B cell (primary cell): ENCODE measurements at regions not wholly inside any gene's neighbourhood (a gene's known extent, or its start where the extent isn't known, plus 50 kb on each side); places are given as distances from the start of the nearest gene placed in this dataset.

Source experiments
- ATAC-seq: fragments of 200-7000 bp; cut with Tn5 transposase; one replicate; pipeline ENCODE4 v1.10.0; 2021; ENCODE audit warnings: low read depth, mild to moderate bottlenecking, moderate number of reproducible peaks, moderate library complexity
- CTCF ChIA-PET: fragments of 350-600 bp; sonication (Branson Sonifier 250); formaldehyde crosslinking; loops from one replicate; lab custom pipeline; 2021; ENCODE audit warnings: antibody characterized with exemption, inconsistent platforms; lab: Charles Lee
- POLR2A ChIA-PET: fragments of 350-600 bp; sonication (Branson Sonifier 250); formaldehyde crosslinking; loops from one replicate; lab custom pipeline; 2021; ENCODE audit warnings: antibody characterized with exemption; lab: Charles Lee
- DNase-seq: peaks from one replicate; pipeline ENCODE4 v3.0.0; 2013
- H2AFZ ChIP-seq: 2 replicates; pipeline ENCODE4 v1.6.1; 2012; ENCODE audit warnings: mild to moderate bottlenecking, low read depth, low read length; ENCODE audit not compliant: insufficient read depth, poor library complexity, severe bottlenecking
- H3K27ac ChIP-seq, 2 donors: 1 replicate in 1 of 2; 2 replicates in 1 of 2; pipeline ENCODE4 v1.5.1; 2012 to 2013; ENCODE audit warnings: low read length in 2 of 2, mild to moderate bottlenecking in 2 of 2, moderate library complexity in 1 of 2
- H3K27me3 ChIP-seq, 4 experiments: fragments of 200-600 bp in 1 of 4; sonication (generic) in 1 of 4; replicated peaks in 1 of 4; 1 replicate in 2 of 4; 2 replicates in 2 of 4; pipeline versions ENCODE4 v1.6.1 to v1.7.0; 2013 to 2016; ENCODE audit warnings: low read length in 3 of 4, mild to moderate bottlenecking in 2 of 4, mixed read lengths in 1 of 4, moderate library complexity in 1 of 4; ENCODE audit not compliant: insufficient read depth in 4 of 4, control insufficient read depth in 3 of 4; ENCODE audit errors: control extremely low read depth in 1 of 4
- H3K36me3 ChIP-seq, 2 experiments: replicated peaks in 1 of 2; 1 replicate in 1 of 2; 2 replicates in 1 of 2; pipeline versions ENCODE4 v1.6.1 to v1.7.1; 2013; ENCODE audit warnings: low read length in 1 of 2; ENCODE audit not compliant: insufficient read depth in 2 of 2, control insufficient read depth in 1 of 2; ENCODE audit errors: control extremely low read depth in 1 of 2, extremely low read depth in 1 of 2
- H3K4me1 ChIP-seq, 2 donors: fragments of 200-600 bp in 1 of 2; sonication (generic) in 1 of 2; 1 replicate in 1 of 2; 2 replicates in 1 of 2; pipeline versions ENCODE4 v1.5.1 to v1.6.1; 2013 to 2017; ENCODE audit warnings: low read length in 2 of 2; ENCODE audit not compliant: control insufficient read depth in 2 of 2, insufficient read depth in 2 of 2
- H3K4me2 ChIP-seq: replicated peaks from 2 replicates; pipeline ENCODE3; 2012; ENCODE audit warnings: mild to moderate bottlenecking, low read depth, low read length; ENCODE audit not compliant: poor library complexity, severe bottlenecking
- H3K4me3 ChIP-seq, 5 experiments: fragments of 200-600 bp in 1 of 5; sonication (generic) in 1 of 5; 1 replicate in 3 of 5; 2 replicates in 2 of 5; pipeline versions ENCODE4 v1.5.1 to v1.7.0; 2011 to 2016; ENCODE audit warnings: low read length in 4 of 5, mild to moderate bottlenecking in 4 of 5, low read depth in 2 of 5, control low read depth in 1 of 5, moderate library complexity in 1 of 5; ENCODE audit not compliant: insufficient read depth in 1 of 5; ENCODE audit errors: control extremely low read depth in 1 of 5, extremely low read depth in 1 of 5
- H3K79me2 ChIP-seq: fragments of 200-600 bp; sonication (generic); one replicate; pipeline ENCODE4 v1.6.0; 2016; ENCODE audit warnings: low read length; ENCODE audit not compliant: control insufficient read depth, insufficient read depth
- H3K9ac ChIP-seq: fragments of 200-600 bp; sonication (generic); 2 replicates; pipeline ENCODE4 v1.6.1; 2017; ENCODE audit warnings: mild to moderate bottlenecking, low read length, moderate library complexity
- H3K9me3 ChIP-seq, 3 donors: one replicate each; pipeline versions ENCODE4 v1.6.1 to v1.7.1; 2013; ENCODE audit warnings: low read length in 2 of 3; ENCODE audit not compliant: control insufficient read depth in 2 of 3, insufficient read depth in 1 of 3; ENCODE audit errors: control extremely low read depth in 1 of 3
- H4K20me1 ChIP-seq: 2 replicates; pipeline ENCODE4 v1.6.0; 2012; ENCODE audit warnings: mild to moderate bottlenecking, low read length; ENCODE audit not compliant: insufficient read depth, control insufficient read depth, poor library complexity, severe bottlenecking
- H3K27ac Mint-ChIP-seq: one replicate; pipeline ENCODE4 v1.8.0; 2021; ENCODE audit warnings: mixed read lengths
- H3K27me3 Mint-ChIP-seq: one replicate; pipeline ENCODE4 v1.8.0; 2021; ENCODE audit warnings: mixed read lengths
- H3K4me1 Mint-ChIP-seq: one replicate; pipeline ENCODE4 v1.8.0; 2021; ENCODE audit warnings: mixed read lengths
- H3K4me3 Mint-ChIP-seq: one replicate; pipeline ENCODE4 v1.8.0; 2021; ENCODE audit warnings: mixed read lengths
- H3K9me3 Mint-ChIP-seq: one replicate; pipeline ENCODE4 v1.8.0; 2022; ENCODE audit warnings: mixed read lengths; ENCODE audit not compliant: insufficient read depth
- CTCF ChIP-seq: fragments of 200-600 bp; IDR thresholded peaks from one replicate; pipeline ENCODE4 v1.8.0; 2022; ENCODE audit warnings: antibody characterized with exemption, mild to moderate bottlenecking
- EZH2 ChIP-seq: IDR thresholded peaks from 2 replicates; pipeline ENCODE4 v1.6.1; 2012; ENCODE audit warnings: borderline replicate concordance, low read depth, mild to moderate bottlenecking, moderate library complexity, low read length; ENCODE audit not compliant: insufficient read depth, poor library complexity, severe bottlenecking
- WGBS: methylation state at CpG from one replicate; pipeline ENCODE4 v1.1.5; 2013; ENCODE audit warnings: missing lambda C conversion rate; ENCODE audit not compliant: insufficient coverage; 5-methylcytosine and 5-hydroxymethylcytosine counted together
- intact Hi-C: fragments of 100-400 bp; cut with micrococcal nuclease; formaldehyde crosslinking; loops from one replicate; pipeline ENCODE4 v1.10.0; 2022

- no peak overlapping the region for H2AFZ ChIP-seq
Measured at GRCh38 chr12:82595941-82596340, 90.8 kb upstream of the TMTC2 start.

GRCh38 chr12:82596483-82596882, 90.2 kb upstream of the TMTC2 start:
- ATAC-seq = no peak

More at GRCh38 chr12:82595941-82596340, 90.8 kb upstream of the TMTC2 start:
- no peak for DNase-seq
- no peak overlapping the region for H3K27ac Mint-ChIP-seq
- no peaks in the 10 kb centered on the region for H3K79me2 ChIP-seq
- intact Hi-C loops = no loop called here
- no peak overlapping the region for H3K9ac ChIP-seq
- POLR2A ChIA-PET = no interaction called here
- no peak overlapping the region for H3K4me3 Mint-ChIP-seq
- H3K27ac ChIP-seq = no peak overlapping the region
- H4K20me1 ChIP-seq = no peaks in the 10 kb centered on the region
- CTCF ChIA-PET = no interaction called here
- no peaks in the 10 kb centered on the region for H3K9me3 Mint-ChIP-seq
- no peaks in the 10 kb centered on the region for H3K4me1 ChIP-seq
- no peak for TF ChIP-seq CTCF
- no peak for TF ChIP-seq EZH2
- H3K4me2 ChIP-seq = no peak overlapping the region
- ATAC-seq = no peak
- no peak overlapping the region for H3K4me3 ChIP-seq
- no peaks in the 10 kb centered on the region for H3K9me3 ChIP-seq
- H3K27me3 ChIP-seq = no peaks in the 10 kb centered on the region
- H3K27me3 Mint-ChIP-seq = no peaks in the 10 kb centered on the region
- no peaks in the 10 kb centered on the region for H3K4me1 Mint-ChIP-seq
- no peaks in the 10 kb centered on the region for H3K36me3 ChIP-seq

More at GRCh38 chr12:82596483-82596882, 90.2 kb upstream of the TMTC2 start:
- H3K36me3 ChIP-seq = no peaks in the 10 kb centered on the region
- Mint-ChIP-seq H3K4me3 (no peak overlapping the region), H3K27ac (no peak overlapping the region), H3K9me3 (no peaks in the 10 kb centered on the region), H3K27me3 (no peaks in the 10 kb centered on the region), H3K4me1 (no peaks in the 10 kb centered on the region)
- H3K9me3 ChIP-seq = no peaks in the 10 kb centered on the region
- CTCF ChIA-PET = no interaction called here
- no peak for DNase-seq
- TF ChIP-seq CTCF = no peak
- no peak for TF ChIP-seq EZH2
- POLR2A ChIA-PET = no interaction called here
- no peak overlapping the region for H2AFZ ChIP-seq
- H3K4me3 ChIP-seq = no peak overlapping the region
- intact Hi-C loops = no loop called here
- no peak overlapping the region for H3K27ac ChIP-seq
- H3K4me1 ChIP-seq = no peaks in the 10 kb centered on the region
- no peak overlapping the region for H3K4me2 ChIP-seq
- no peaks in the 10 kb centered on the region for H4K20me1 ChIP-seq
- H3K9ac ChIP-seq = no peak overlapping the region
- WGBS = no CpG with 5 or more reads among the region's 1 CpG
- no peaks in the 10 kb centered on the region for H3K27me3 ChIP-seq
- H3K79me2 ChIP-seq = no peaks in the 10 kb centered on the region
